Loucy (cell line): ENCODE measurements at regions not wholly inside any gene's neighbourhood (a gene's known extent, or its start where the extent isn't known, plus 50 kb on each side); places are given as distances from the start of the nearest gene placed in this dataset.

Experiments used
- H2AFZ ChIP-seq: fragments of 200-600 bp; sonication (generic); 2 replicates; pipeline ENCODE4 v1.6.0; 2016; ENCODE audit warnings: antibody characterized with exemption, mild to moderate bottlenecking, low read length, moderate library complexity
- H3F3A ChIP-seq: fragments of 200-600 bp; 2 replicates; pipeline ENCODE4 v1.6.0; 2016; ENCODE audit warnings: antibody characterized with exemption, low read depth, mild to moderate bottlenecking
- H3K27me3 ChIP-seq: fragments of 200-600 bp; sonication (generic); 2 replicates; pipeline ENCODE4 v1.6.1; 2014; ENCODE audit warnings: low read length, mild to moderate bottlenecking; ENCODE audit not compliant: insufficient read depth, poor library complexity, severe bottlenecking
- H3K36me3 ChIP-seq: fragments of 200-600 bp; sonication (generic); 2 replicates; pipeline ENCODE4 v1.6.1; 2016; ENCODE audit warnings: low read length; ENCODE audit not compliant: insufficient read depth
- H3K4me1 ChIP-seq: fragments of 200-600 bp; sonication (generic); 2 replicates; pipeline ENCODE4 v1.5.1; 2014; ENCODE audit warnings: low read length, mild to moderate bottlenecking; ENCODE audit not compliant: insufficient read depth, poor library complexity, severe bottlenecking
- H3K4me2 ChIP-seq: fragments of 200-600 bp; sonication (generic); 2 replicates; pipeline ENCODE4 v1.6.0; 2014; ENCODE audit warnings: antibody characterized with exemption, low read length, low read depth, mild to moderate bottlenecking; ENCODE audit not compliant: poor library complexity, severe bottlenecking
- H3K4me3 ChIP-seq: fragments of 200-600 bp; sonication (generic); 2 replicates; pipeline ENCODE4 v1.5.1; 2014; ENCODE audit warnings: low read length, mild to moderate bottlenecking, mixed read lengths; ENCODE audit not compliant: poor library complexity, severe bottlenecking
- H3K79me2 ChIP-seq: fragments of 200-600 bp; sonication (generic); 2 replicates; pipeline ENCODE4 v1.6.1; 2014; ENCODE audit warnings: low read length; ENCODE audit not compliant: insufficient read depth
- H3K9ac ChIP-seq: fragments of 200-600 bp; sonication (generic); 2 replicates; pipeline ENCODE4 v1.6.0; 2014; ENCODE audit warnings: mild to moderate bottlenecking, low read depth, low read length, moderate library complexity; ENCODE audit not compliant: poor library complexity, severe bottlenecking
- H3K9me2 ChIP-seq: fragments of 200-600 bp; sonication (generic); replicated peaks from 2 replicates; pipeline ENCODE4 v1.6.1; 2016; ENCODE audit warnings: low read depth, low read length, mixed read lengths
- H3K9me3 ChIP-seq: fragments of 200-600 bp; sonication (generic); 2 replicates; pipeline ENCODE4 v1.6.1; 2014; ENCODE audit warnings: mild to moderate bottlenecking, antibody characterized with exemption, low read length, low read depth; ENCODE audit not compliant: insufficient read depth
- H4K20me1 ChIP-seq: fragments of 200-600 bp; sonication (generic); 2 replicates; pipeline ENCODE4 v1.6.0; 2014; ENCODE audit warnings: antibody characterized with exemption, low read length, mild to moderate bottlenecking; ENCODE audit not compliant: insufficient read depth, poor library complexity, severe bottlenecking
- EZH2phosphoT487 ChIP-seq: fragments of 200-600 bp; IDR thresholded peaks from 2 replicates; pipeline ENCODE4 v1.6.1; 2018; ENCODE audit warnings: antibody characterized with exemption, mild to moderate bottlenecking, moderate library complexity, borderline replicate concordance
- TF ChIP-seq, protein P1 (sequence below): fragments of 200-600 bp; sonication (generic); conservative IDR thresholded peaks from 2 replicates; pipeline ENCODE4 v1.5.1; 2014; ENCODE audit warnings: mild to moderate bottlenecking, antibody characterized with exemption, low read length

DNA sequence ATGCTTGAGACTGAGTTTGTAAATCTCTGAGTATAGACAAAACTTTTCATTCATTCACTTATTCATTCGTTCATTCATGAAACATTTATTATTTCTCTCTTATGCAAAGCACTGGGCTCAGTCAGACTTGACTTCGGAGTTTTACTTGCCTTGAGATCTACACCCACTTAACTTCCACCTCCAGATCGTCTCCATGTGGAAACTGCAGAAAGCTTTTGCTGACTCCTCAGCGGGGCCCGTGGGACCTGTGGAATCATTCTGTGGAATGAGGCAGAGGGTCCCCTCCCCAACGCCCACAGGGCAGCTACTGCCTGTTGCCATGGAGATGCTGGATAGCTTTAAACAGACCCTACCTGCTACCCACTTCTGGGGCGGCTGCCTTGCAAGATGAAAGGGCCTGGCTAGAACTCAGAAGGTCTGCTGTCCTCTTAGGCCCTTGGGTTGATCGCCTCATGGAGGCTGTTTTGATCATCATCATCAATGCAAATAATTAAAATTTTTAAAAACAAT is 66.4 kb upstream of the KCNG1 start:
- Histone ChIP-seq H3K9ac (no peak overlapping the region), H4K20me1 (no peaks in the 10 kb centered on the region), H2AFZ (no peak overlapping the region), H3F3A (no peaks in the 10 kb centered on the region), H3K9me2 (no peaks in the 10 kb centered on the region), H3K4me3 (no peak overlapping the region), H3K36me3 (no peaks in the 10 kb centered on the region), H3K9me3 (no peaks in the 10 kb centered on the region), H3K4me2 (no peak overlapping the region), H3K4me1 (no peaks in the 10 kb centered on the region), H3K27me3 (no peaks in the 10 kb centered on the region), H3K79me2 (no peaks in the 10 kb centered on the region)
- TF ChIP-seq, protein P1, sequence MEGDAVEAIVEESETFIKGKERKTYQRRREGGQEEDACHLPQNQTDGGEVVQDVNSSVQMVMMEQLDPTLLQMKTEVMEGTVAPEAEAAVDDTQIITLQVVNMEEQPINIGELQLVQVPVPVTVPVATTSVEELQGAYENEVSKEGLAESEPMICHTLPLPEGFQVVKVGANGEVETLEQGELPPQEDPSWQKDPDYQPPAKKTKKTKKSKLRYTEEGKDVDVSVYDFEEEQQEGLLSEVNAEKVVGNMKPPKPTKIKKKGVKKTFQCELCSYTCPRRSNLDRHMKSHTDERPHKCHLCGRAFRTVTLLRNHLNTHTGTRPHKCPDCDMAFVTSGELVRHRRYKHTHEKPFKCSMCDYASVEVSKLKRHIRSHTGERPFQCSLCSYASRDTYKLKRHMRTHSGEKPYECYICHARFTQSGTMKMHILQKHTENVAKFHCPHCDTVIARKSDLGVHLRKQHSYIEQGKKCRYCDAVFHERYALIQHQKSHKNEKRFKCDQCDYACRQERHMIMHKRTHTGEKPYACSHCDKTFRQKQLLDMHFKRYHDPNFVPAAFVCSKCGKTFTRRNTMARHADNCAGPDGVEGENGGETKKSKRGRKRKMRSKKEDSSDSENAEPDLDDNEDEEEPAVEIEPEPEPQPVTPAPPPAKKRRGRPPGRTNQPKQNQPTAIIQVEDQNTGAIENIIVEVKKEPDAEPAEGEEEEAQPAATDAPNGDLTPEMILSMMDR = no peak
- TF ChIP-seq EZH2phosphoT487 = no peak

DNA sequence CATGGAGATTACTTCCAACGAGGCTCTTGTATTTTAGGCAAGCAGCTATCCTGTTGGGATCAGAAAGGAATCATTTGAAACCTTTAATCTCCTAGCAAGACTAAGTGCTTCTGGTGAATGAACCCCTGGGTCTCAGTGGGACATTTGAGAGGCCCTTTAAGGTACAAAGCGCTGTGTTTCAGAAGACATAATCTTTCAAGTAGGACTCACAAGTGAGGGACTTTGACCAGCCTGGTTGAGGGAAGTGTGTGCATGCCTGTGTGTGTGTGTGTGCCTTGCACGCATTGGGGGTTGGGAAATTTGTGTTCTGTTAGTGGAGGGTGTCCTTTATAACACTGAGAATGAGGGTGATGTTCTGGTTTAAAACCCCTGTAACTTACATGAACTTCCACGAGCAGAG is 64.4 kb upstream of the KCNG1 start:
- no peak overlapping the region for H2AFZ ChIP-seq

DNA sequence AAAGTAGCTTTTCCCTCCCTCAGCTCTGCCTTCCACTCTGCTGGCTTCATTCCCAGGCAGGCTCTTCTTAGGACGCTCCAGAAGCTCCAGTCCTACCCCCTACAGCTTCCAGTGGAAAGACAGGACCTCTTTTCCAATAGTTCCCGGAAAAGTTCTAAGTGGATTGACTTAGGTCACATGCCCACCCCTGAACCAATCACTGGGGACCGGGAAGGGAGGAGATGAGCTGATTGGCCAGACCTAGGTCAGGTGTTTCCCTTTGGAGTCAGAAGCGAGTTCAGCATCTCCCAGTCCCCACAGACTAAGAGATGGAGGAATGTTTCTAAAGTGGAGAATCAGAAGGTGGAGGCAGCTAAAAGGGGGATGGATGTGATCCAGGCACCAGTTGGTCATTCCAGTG is 62.9 kb upstream of the KCNG1 start:
- H3K4me2 ChIP-seq = no peak overlapping the region
- TF ChIP-seq, protein P1 = no peak
- no peak for TF ChIP-seq EZH2phosphoT487

More for the DNA sequence above, 64.4 kb upstream of the KCNG1 start:
- H3K9ac ChIP-seq = no peak overlapping the region
- H3K79me2 ChIP-seq = no peaks in the 10 kb centered on the region
- H4K20me1 ChIP-seq = no peaks in the 10 kb centered on the region
- no peaks in the 10 kb centered on the region for H3K4me1 ChIP-seq
- no peaks in the 10 kb centered on the region for H3F3A ChIP-seq
- no peaks in the 10 kb centered on the region for H3K36me3 ChIP-seq
- H3K4me2 ChIP-seq = no peak overlapping the region
- H3K4me3 ChIP-seq = no peak overlapping the region
- H3K27me3 ChIP-seq = no peaks in the 10 kb centered on the region
- no peaks in the 10 kb centered on the region for H3K9me2 ChIP-seq
- TF ChIP-seq, protein P1 = no peak
- no peaks in the 10 kb centered on the region for H3K9me3 ChIP-seq

More for the DNA sequence above, 62.9 kb upstream of the KCNG1 start:
- H3K4me3 ChIP-seq = no peak overlapping the region
- H3K9me2 ChIP-seq = no peaks in the 10 kb centered on the region
- no peaks in the 10 kb centered on the region for H3F3A ChIP-seq
- H4K20me1 ChIP-seq = no peaks in the 10 kb centered on the region
- no peaks in the 10 kb centered on the region for H3K9me3 ChIP-seq
- H3K4me1 ChIP-seq = no peaks in the 10 kb centered on the region
- H3K36me3 ChIP-seq = no peaks in the 10 kb centered on the region
- H3K27me3 ChIP-seq = no peaks in the 10 kb centered on the region
- no peaks in the 10 kb centered on the region for H3K79me2 ChIP-seq
- H2AFZ ChIP-seq = no peak overlapping the region
- H3K9ac ChIP-seq = no peak overlapping the region
